Stimulated activated CD4-positive, alpha-beta T cell treated with anti-CD3 and anti-CD28 coated beads, Interleukin-12 subunit alpha, Interleukin-12 subunit beta, amount 100 ng/mL, for 4 hours (primary cell): ENCODE measurements at regions not wholly inside any gene's neighbourhood (a gene's known extent, or its start where the extent isn't known, plus 50 kb on each side); places are given as distances from the start of the nearest gene placed in this dataset.

Source experiments
- DNase-seq: peaks from one replicate; pipeline ENCODE4 v3.0.0-alpha.2; 2020

- no peak for DNase-seq
Observed at GRCh38 chr20:52722926-52723688, 249.1 kb upstream of the TSHZ2 start.

- DNase-seq = no peak
Observed at GRCh38 chr20:52708137-52708536, 264.0 kb upstream of the TSHZ2 start.

GRCh38 chr20:52704553-52704952, 267.6 kb upstream of the TSHZ2 start:
- no peak for DNase-seq

- DNase-seq = no peak
Observed at GRCh38 chr20:52688345-52688744, 283.8 kb upstream of the TSHZ2 start.

- DNase-seq = no peak
Observed at GRCh38 chr20:52684905-52685304, 287.3 kb upstream of the TSHZ2 start.

GRCh38 chr20:52684176-52684575, 288.0 kb upstream of the TSHZ2 start:
- no peak for DNase-seq

GRCh38 chr20:52683761-52684160, 288.4 kb upstream of the TSHZ2 start:
- DNase-seq = no peak

GRCh38 chr20:52682237-52682636, 289.9 kb upstream of the TSHZ2 start:
- DNase-seq = no peak

- DNase-seq = no peak
Observed at GRCh38 chr20:52681288-52681687, 290.9 kb upstream of the TSHZ2 start.

GRCh38 chr20:52677216-52677615, 294.9 kb upstream of the TSHZ2 start:
- DNase-seq = no peak

- no peak for DNase-seq
Observed at GRCh38 chr20:52676283-52676995, 295.7 kb upstream of the TSHZ2 start.

- no peak for DNase-seq
Observed at GRCh38 chr20:52675375-52675774, 296.8 kb upstream of the TSHZ2 start.

- no peak for DNase-seq
Observed at GRCh38 chr20:52668626-52669025, 303.5 kb upstream of the TSHZ2 start.

- no peak for DNase-seq
Observed at GRCh38 chr20:52667358-52667757, 304.8 kb upstream of the TSHZ2 start.

GRCh38 chr20:52665441-52665840, 306.7 kb upstream of the TSHZ2 start:
- no peak for DNase-seq

- DNase-seq = no peak
Observed at GRCh38 chr20:52655395-52655794, 316.8 kb upstream of the TSHZ2 start.

GRCh38 chr20:52654567-52654966, 317.6 kb upstream of the TSHZ2 start:
- no peak for DNase-seq

- no peak for DNase-seq
Observed at GRCh38 chr20:52652271-52652670, 319.9 kb upstream of the TSHZ2 start.

GRCh38 chr20:52649727-52650126, 322.4 kb upstream of the TSHZ2 start:
- DNase-seq = no peak

GRCh38 chr20:52645822-52646221, 326.3 kb upstream of the TSHZ2 start:
- DNase-seq = no peak

- DNase-seq = no peak
Observed at GRCh38 chr20:52643034-52643433, 329.1 kb upstream of the TSHZ2 start.

GRCh38 chr20:52637201-52637600, 335.0 kb upstream of the TSHZ2 start:
- DNase-seq = no peak

GRCh38 chr20:52631469-52631868, 340.7 kb upstream of the TSHZ2 start:
- DNase-seq = no peak

- DNase-seq = no peak
Observed at GRCh38 chr20:52630138-52630537, 342.0 kb upstream of the TSHZ2 start.

- DNase-seq = no peak
Observed at GRCh38 chr20:52624281-52624680, 347.9 kb upstream of the TSHZ2 start.
